HL-60 (cell line): ENCODE measurements at regions not wholly inside any gene's neighbourhood (a gene's known extent, or its start where the extent isn't known, plus 50 kb on each side); places are given as distances from the start of the nearest gene placed in this dataset.
"Not testable (repeated sequence)": the region's sequence is repeated elsewhere in the genome, so short reads cannot be mapped to it uniquely, and the experiment has no call there.

Experiments
- TF ChIP-seq, protein P1 (sequence below): IDR thresholded peaks from one replicate; pipeline ENCODE4 v1.5.1; 2011; ENCODE audit warnings: low read length, control low read depth, inconsistent platforms; ENCODE audit not compliant: insufficient read depth
- TF ChIP-seq, protein P2 (sequence below): IDR thresholded peaks from 2 replicates; pipeline ENCODE4 v1.6.1; 2012; ENCODE audit warnings: low read depth; ENCODE audit not compliant: insufficient replicate concordance

DNA sequence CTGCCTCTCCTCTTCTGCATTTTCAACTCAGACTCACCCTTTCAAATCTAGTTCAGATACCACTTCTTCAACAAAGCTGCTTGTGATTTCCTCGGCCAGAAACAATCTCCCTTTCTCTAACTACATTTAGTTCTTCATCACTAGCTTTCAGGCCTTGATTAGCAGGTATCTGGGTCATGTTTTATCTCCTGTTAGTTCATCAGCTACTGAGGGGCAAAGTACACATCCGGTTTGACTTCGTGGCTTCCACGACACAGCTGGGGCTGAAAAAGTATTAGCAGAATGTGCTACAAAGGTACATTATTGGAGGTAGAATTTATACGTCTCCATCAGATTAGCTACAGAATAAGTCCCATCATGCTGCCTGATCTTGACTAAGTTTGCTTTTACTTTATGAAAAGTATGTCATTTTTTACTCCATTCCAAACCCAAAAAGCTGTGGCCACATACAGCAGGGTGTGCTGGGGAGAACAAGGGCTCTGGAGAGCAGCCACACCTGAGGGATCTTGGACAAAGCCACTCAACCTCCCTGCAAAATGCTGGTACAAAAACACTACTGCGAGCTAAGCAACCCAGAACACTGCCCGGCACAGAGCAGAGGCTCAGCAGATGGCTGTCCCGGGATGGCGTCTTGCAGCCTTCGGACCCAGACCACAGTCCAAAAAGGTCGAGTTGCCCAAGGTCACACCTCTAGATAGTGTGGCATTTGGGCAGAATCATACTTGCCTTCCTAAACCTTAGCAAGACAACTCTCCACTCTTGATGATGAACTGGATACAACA is 120.5 kb upstream of the PRKX start:
- TF ChIP-seq, protein P1, sequence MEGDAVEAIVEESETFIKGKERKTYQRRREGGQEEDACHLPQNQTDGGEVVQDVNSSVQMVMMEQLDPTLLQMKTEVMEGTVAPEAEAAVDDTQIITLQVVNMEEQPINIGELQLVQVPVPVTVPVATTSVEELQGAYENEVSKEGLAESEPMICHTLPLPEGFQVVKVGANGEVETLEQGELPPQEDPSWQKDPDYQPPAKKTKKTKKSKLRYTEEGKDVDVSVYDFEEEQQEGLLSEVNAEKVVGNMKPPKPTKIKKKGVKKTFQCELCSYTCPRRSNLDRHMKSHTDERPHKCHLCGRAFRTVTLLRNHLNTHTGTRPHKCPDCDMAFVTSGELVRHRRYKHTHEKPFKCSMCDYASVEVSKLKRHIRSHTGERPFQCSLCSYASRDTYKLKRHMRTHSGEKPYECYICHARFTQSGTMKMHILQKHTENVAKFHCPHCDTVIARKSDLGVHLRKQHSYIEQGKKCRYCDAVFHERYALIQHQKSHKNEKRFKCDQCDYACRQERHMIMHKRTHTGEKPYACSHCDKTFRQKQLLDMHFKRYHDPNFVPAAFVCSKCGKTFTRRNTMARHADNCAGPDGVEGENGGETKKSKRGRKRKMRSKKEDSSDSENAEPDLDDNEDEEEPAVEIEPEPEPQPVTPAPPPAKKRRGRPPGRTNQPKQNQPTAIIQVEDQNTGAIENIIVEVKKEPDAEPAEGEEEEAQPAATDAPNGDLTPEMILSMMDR: not testable (repeated sequence)
- TF ChIP-seq, protein P2, sequence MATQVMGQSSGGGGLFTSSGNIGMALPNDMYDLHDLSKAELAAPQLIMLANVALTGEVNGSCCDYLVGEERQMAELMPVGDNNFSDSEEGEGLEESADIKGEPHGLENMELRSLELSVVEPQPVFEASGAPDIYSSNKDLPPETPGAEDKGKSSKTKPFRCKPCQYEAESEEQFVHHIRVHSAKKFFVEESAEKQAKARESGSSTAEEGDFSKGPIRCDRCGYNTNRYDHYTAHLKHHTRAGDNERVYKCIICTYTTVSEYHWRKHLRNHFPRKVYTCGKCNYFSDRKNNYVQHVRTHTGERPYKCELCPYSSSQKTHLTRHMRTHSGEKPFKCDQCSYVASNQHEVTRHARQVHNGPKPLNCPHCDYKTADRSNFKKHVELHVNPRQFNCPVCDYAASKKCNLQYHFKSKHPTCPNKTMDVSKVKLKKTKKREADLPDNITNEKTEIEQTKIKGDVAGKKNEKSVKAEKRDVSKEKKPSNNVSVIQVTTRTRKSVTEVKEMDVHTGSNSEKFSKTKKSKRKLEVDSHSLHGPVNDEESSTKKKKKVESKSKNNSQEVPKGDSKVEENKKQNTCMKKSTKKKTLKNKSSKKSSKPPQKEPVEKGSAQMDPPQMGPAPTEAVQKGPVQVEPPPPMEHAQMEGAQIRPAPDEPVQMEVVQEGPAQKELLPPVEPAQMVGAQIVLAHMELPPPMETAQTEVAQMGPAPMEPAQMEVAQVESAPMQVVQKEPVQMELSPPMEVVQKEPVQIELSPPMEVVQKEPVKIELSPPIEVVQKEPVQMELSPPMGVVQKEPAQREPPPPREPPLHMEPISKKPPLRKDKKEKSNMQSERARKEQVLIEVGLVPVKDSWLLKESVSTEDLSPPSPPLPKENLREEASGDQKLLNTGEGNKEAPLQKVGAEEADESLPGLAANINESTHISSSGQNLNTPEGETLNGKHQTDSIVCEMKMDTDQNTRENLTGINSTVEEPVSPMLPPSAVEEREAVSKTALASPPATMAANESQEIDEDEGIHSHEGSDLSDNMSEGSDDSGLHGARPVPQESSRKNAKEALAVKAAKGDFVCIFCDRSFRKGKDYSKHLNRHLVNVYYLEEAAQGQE: not testable (repeated sequence)
